ENCODE measurements at regions not wholly inside any gene's neighbourhood (a gene's known extent, or its start where the extent isn't known, plus 50 kb on each side); places are given as distances from the start of the nearest gene placed in this dataset.

- no peak for TF ChIP-seq FOXA1 (IDR thresholded peaks at IDR 0.05)
- no peak for TF ChIP-seq FOXM1 (IDR thresholded peaks at IDR 0.05; ENCODE audit: borderline replicate concordance)
- TF ChIP-seq NFRKB (IDR thresholded peaks at IDR 0.05): no peak
- no peak for TF ChIP-seq PKNOX1 (IDR thresholded peaks at IDR 0.05)
- no peak for TF ChIP-seq SUZ12 (IDR thresholded peaks at IDR 0.05)
- no peak for TF ChIP-seq ARNT (IDR thresholded peaks at IDR 0.05)
- no peak for TF ChIP-seq L3MBTL2 (conservative IDR thresholded peaks at IDR 0.05)
- no peak for TF ChIP-seq FOXK2 (IDR thresholded peaks at IDR 0.05)
- no peak for TF ChIP-seq BHLHE40 (IDR thresholded peaks at IDR 0.05; ENCODE audit: borderline replicate concordance)
- TF ChIP-seq ZNF384 (IDR thresholded peaks at IDR 0.05): no peak
Measured at GRCh38 chr16:73672135-73672534, 624.2 kb upstream of the ZFHX3 start.

Data from HEK293T (cell line).